Mesendoderm (in vitro differentiated cells): ENCODE measurements at regions not wholly inside any gene's neighbourhood (a gene's known extent, or its start where the extent isn't known, plus 50 kb on each side); places are given as distances from the start of the nearest gene placed in this dataset.

ENCODE experiments used
- DNase-seq: peaks from one replicate; pipeline ENCODE4 v3.0.0; 2013
- H2AK5ac ChIP-seq: 2 replicates; pipeline ENCODE4 v1.6.1; 2013; ENCODE audit warnings: low read length, inconsistent platforms
- H2BK120ac ChIP-seq: 2 replicates; pipeline ENCODE4 v1.6.1; 2013; ENCODE audit warnings: low read depth, mild to moderate bottlenecking, low read length, moderate library complexity, mixed read lengths
- H2BK15ac ChIP-seq: replicated peaks from 2 replicates; pipeline ENCODE4 v1.6.1; 2013; ENCODE audit warnings: low read depth, mild to moderate bottlenecking, moderate library complexity
- H2BK5ac ChIP-seq: 2 replicates; pipeline ENCODE4 v1.6.1; 2013; ENCODE audit warnings: low read length, inconsistent platforms
- H3K18ac ChIP-seq: 2 replicates; pipeline ENCODE4 v1.6.1; 2013; ENCODE audit warnings: mild to moderate bottlenecking, low read length, mixed read lengths
- H3K23ac ChIP-seq: one replicate; pipeline ENCODE4 v1.6.1; 2013; ENCODE audit warnings: low read length
- H3K27ac ChIP-seq: 2 replicates; pipeline ENCODE4 v1.5.1; 2013; ENCODE audit warnings: low read depth, mild to moderate bottlenecking, inconsistent platforms, low read length, moderate library complexity
- H3K27me3 ChIP-seq: 2 replicates; pipeline ENCODE4 v1.6.1; 2013; ENCODE audit warnings: low read length, control low read depth, mild to moderate bottlenecking, inconsistent platforms; ENCODE audit not compliant: insufficient read depth, poor library complexity
- H3K36me3 ChIP-seq: 2 replicates; pipeline ENCODE4 v1.6.1; 2013; ENCODE audit warnings: low read length, inconsistent platforms; ENCODE audit not compliant: control insufficient read depth, insufficient read depth
- H3K4ac ChIP-seq: one replicate; pipeline ENCODE4 v1.6.1; 2013; ENCODE audit warnings: low read depth, mild to moderate bottlenecking, low read length, moderate library complexity
- H3K4me1 ChIP-seq: 2 replicates; pipeline ENCODE4 v1.6.1; 2013; ENCODE audit warnings: low read depth, low read length, inconsistent platforms; ENCODE audit not compliant: control insufficient read depth
- H3K4me2 ChIP-seq: 2 replicates; pipeline ENCODE4 v1.6.1; 2013; ENCODE audit warnings: low read length
- H3K4me3 ChIP-seq: 2 replicates; pipeline ENCODE4 v1.5.1; 2013; ENCODE audit warnings: mild to moderate bottlenecking, low read length
- H3K56ac ChIP-seq: one replicate; pipeline ENCODE4 v1.6.1; 2013; ENCODE audit warnings: low read length
- H3K79me1 ChIP-seq: 2 replicates; pipeline ENCODE4 v1.6.1; 2013; ENCODE audit warnings: low read length, inconsistent platforms
- H3K79me2 ChIP-seq: 2 replicates; pipeline ENCODE4 v1.6.1; 2013; ENCODE audit warnings: mild to moderate bottlenecking, low read length; ENCODE audit not compliant: control insufficient read depth, insufficient read depth
- H3K9ac ChIP-seq: 2 replicates; pipeline ENCODE4 v1.6.1; 2013; ENCODE audit warnings: low read length, inconsistent platforms
- H4K5ac ChIP-seq: one replicate; pipeline ENCODE4 v1.6.1; 2013; ENCODE audit warnings: low read length
- H4K8ac ChIP-seq: one replicate; pipeline ENCODE4 v1.6.1; 2013; ENCODE audit warnings: low read depth, mild to moderate bottlenecking, control low read depth, low read length, moderate library complexity
- WGBS: extraction: QIAGEN DNeasy Blood & Tissue Kit; methylation state at CpG from one replicate; pipeline ENCODE4 v1.1.7; 2013; ENCODE audit warnings: low lambda C conversion rate, missing lambda C conversion rate; ENCODE audit not compliant: insufficient coverage; ENCODE audit errors: extremely low coverage; 5-methylcytosine and 5-hydroxymethylcytosine counted together

GRCh38 chr19:5211217-5211822 lies 129.3 kb downstream of the PTPRS start:
- Histone ChIP-seq H3K9ac (no peak overlapping the region), H3K27ac (no peak overlapping the region), H3K27me3 (no peaks in the 10 kb centered on the region), H2BK15ac (no peak overlapping the region), H3K4me2 (no peak overlapping the region), H3K4me3 (no peak overlapping the region), H3K79me1 (no peaks in the 10 kb centered on the region), H4K8ac (no peak overlapping the region), H2BK120ac (no peak overlapping the region), H3K36me3 (peaks cover 32% of the 10 kb centered on the region), H3K4me1 (no peaks in the 10 kb centered on the region), H3K4ac (no peak overlapping the region), H4K5ac (no peak overlapping the region), H3K23ac (no peak overlapping the region), H3K18ac (no peak overlapping the region), H3K79me2 (no peaks in the 10 kb centered on the region), H2BK5ac (no peak overlapping the region), H3K56ac (no peak overlapping the region), H2AK5ac (no peak overlapping the region)
- no peak for DNase-seq
- no CpG with 5 or more reads among the region's 9 CpGs for whole genome bisulfite sequencing

- Histone ChIP-seq H3K4me1 (no peaks in the 10 kb centered on the region), H3K79me2 (no peaks in the 10 kb centered on the region), H3K9ac (no peak overlapping the region), H4K8ac (no peak overlapping the region), H3K23ac (no peak overlapping the region), H2BK5ac (no peak overlapping the region), H2AK5ac (no peak overlapping the region), H3K56ac (no peak overlapping the region), H2BK15ac (no peak overlapping the region), H3K4me2 (no peak overlapping the region), H3K4me3 (no peak overlapping the region), H3K27me3 (no peaks in the 10 kb centered on the region), H3K79me1 (no peaks in the 10 kb centered on the region), H2BK120ac (no peak overlapping the region), H3K4ac (no peak overlapping the region), H4K5ac (no peak overlapping the region), H3K18ac (no peak overlapping the region), H3K27ac (no peak overlapping the region), H3K36me3 (peaks cover 32% of the 10 kb centered on the region)
- WGBS: no CpG with 5 or more reads among the region's 23 CpGs
- no peak for DNase-seq
Measured at GRCh38 chr19:5210556-5210955, 130.1 kb downstream of the PTPRS start.

- Histone ChIP-seq H2AK5ac (no peak overlapping the region), H3K36me3 (peaks cover 23% of the 10 kb centered on the region), H4K8ac (no peak overlapping the region), H3K79me2 (no peaks in the 10 kb centered on the region), H2BK15ac (no peak overlapping the region), H3K4me1 (no peaks in the 10 kb centered on the region), H2BK120ac (no peak overlapping the region), H3K4me3 (no peak overlapping the region), H3K4me2 (no peak overlapping the region), H3K79me1 (no peaks in the 10 kb centered on the region), H3K4ac (no peak overlapping the region), H4K5ac (no peak overlapping the region), H3K56ac (no peak overlapping the region), H3K9ac (no peak overlapping the region), H3K27me3 (no peaks in the 10 kb centered on the region), H3K18ac (no peak overlapping the region), H2BK5ac (no peak overlapping the region), H3K23ac (no peak overlapping the region), H3K27ac (no peak overlapping the region)
- no peak for DNase-seq
- no CpG with 5 or more reads among the region's 17 CpGs for WGBS
Measured at GRCh38 chr19:5207806-5208205, 132.8 kb downstream of the PTPRS start.

DNA sequence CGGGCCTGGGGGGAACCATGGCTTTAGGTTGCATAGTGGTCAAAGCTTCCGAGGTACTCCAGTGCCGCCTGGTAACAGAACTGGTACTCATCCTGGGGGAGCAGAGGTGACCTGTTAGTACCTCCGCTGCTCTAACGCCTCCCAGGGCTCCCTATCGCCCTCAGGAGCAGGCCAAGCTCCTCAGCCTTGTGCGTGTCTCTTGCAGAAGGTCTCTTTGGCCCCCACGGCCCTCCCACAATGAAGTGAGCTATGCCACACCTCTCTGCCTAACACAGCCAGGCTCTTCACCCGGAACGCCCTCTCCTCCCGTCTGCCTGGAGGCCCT lies 133.9 kb downstream of the PTPRS start:
- H2BK15ac ChIP-seq: no peak overlapping the region
- no peak overlapping the region for H3K4me3 ChIP-seq
- H2AK5ac ChIP-seq: no peak overlapping the region
- peaks cover 23% of the 10 kb centered on the region for H3K36me3 ChIP-seq
- H2BK120ac ChIP-seq: no peak overlapping the region
- H3K79me2 ChIP-seq: no peaks in the 10 kb centered on the region
- no peak overlapping the region for H3K27ac ChIP-seq
- WGBS: no CpG with 5 or more reads among the region's 11 CpGs
- no peak overlapping the region for H3K56ac ChIP-seq
- no peak overlapping the region for H2BK5ac ChIP-seq
- H3K4ac ChIP-seq: no peak overlapping the region
- no peak overlapping the region for H3K4me2 ChIP-seq
- H3K23ac ChIP-seq: no peak overlapping the region
- H3K27me3 ChIP-seq: no peaks in the 10 kb centered on the region
- H3K9ac ChIP-seq: no peak overlapping the region
- DNase-seq: no peak
- H4K8ac ChIP-seq: no peak overlapping the region
- no peak overlapping the region for H4K5ac ChIP-seq
- no peaks in the 10 kb centered on the region for H3K4me1 ChIP-seq
- H3K18ac ChIP-seq: no peak overlapping the region
- H3K79me1 ChIP-seq: no peaks in the 10 kb centered on the region

GRCh38 chr19:5205937-5206750 lies 134.5 kb downstream of the PTPRS start:
- Histone ChIP-seq H3K27me3 (no peaks in the 10 kb centered on the region), H3K23ac (no peak overlapping the region), H4K8ac (no peak overlapping the region), H2BK120ac (no peak overlapping the region), H3K4ac (no peak overlapping the region), H3K27ac (no peak overlapping the region), H4K5ac (no peak overlapping the region), H3K4me2 (no peak overlapping the region), H3K9ac (no peak overlapping the region), H2AK5ac (no peak overlapping the region), H2BK15ac (no peak overlapping the region), H3K79me2 (no peaks in the 10 kb centered on the region), H3K4me3 (no peak overlapping the region), H3K79me1 (no peaks in the 10 kb centered on the region), H3K56ac (no peak overlapping the region), H3K36me3 (peaks cover 17% of the 10 kb centered on the region), H3K18ac (no peak overlapping the region), H3K4me1 (no peaks in the 10 kb centered on the region), H2BK5ac (no peak overlapping the region)
- no peak for DNase-seq
- no CpG with 5 or more reads among the region's 29 CpGs for WGBS

GRCh38 chr19:5205381-5205780 lies 135.2 kb downstream of the PTPRS start:
- Histone ChIP-seq H3K9ac (no peak overlapping the region), H2AK5ac (no peak overlapping the region), H3K4me2 (no peak overlapping the region), H3K56ac (no peak overlapping the region), H4K5ac (no peak overlapping the region), H4K8ac (no peak overlapping the region), H2BK120ac (no peak overlapping the region), H3K79me2 (no peaks in the 10 kb centered on the region), H3K27ac (no peak overlapping the region), H2BK5ac (no peak overlapping the region), H3K4me1 (no peaks in the 10 kb centered on the region), H3K23ac (no peak overlapping the region), H3K18ac (no peak overlapping the region), H3K4me3 (no peak overlapping the region), H3K36me3 (peaks cover 14% of the 10 kb centered on the region), H2BK15ac (no peak overlapping the region), H3K4ac (no peak overlapping the region), H3K79me1 (no peaks in the 10 kb centered on the region), H3K27me3 (no peaks in the 10 kb centered on the region)
- no peak for DNase-seq
- no CpG with 5 or more reads among the region's 13 CpGs for WGBS
